Endothelial cell of umbilical vein (primary cell): ENCODE measurements at regions not wholly inside any gene's neighbourhood (a gene's known extent, or its start where the extent isn't known, plus 50 kb on each side); places are given as distances from the start of the nearest gene placed in this dataset.

Experiments
- BruUV-seq: library from RNA; stranded (reverse); fragments of 400-500 nt; replicated peaks from 2 replicates; lab custom pipeline; 2021; lab: Mats Ljungman, UMichigan
- CTCF ChIA-PET: fragments of 300-600, 350-600 bp; sonication (Branson Sonifier 250); formaldehyde crosslinking; loops from one replicate; lab custom pipeline; 2021; ENCODE audit warnings: antibody characterized with exemption, inconsistent platforms; lab: Charles Lee
- POLR2A ChIA-PET: fragments of 300-600, 350-600 bp; sonication (Branson Sonifier 250); formaldehyde crosslinking; loops from one replicate; lab custom pipeline; 2021; ENCODE audit warnings: antibody characterized with exemption, inconsistent platforms; lab: Charles Lee
- DNase-seq: peaks from one replicate; pipeline ENCODE4 v3.0.0-alpha.2; 2011; ENCODE audit warnings: low read depth, low spot score
- FAIRE-seq: peaks from 2 replicates; lab custom pipeline; 2011; peaks lifted over from hg19 to GRCh38; lab: Jason Lieb, UNC
- H2AFZ ChIP-seq: 2 replicates; pipeline ENCODE4 v1.6.0; 2012; ENCODE audit warnings: low read depth, low read length, control low read depth, inconsistent platforms
- H3K27ac ChIP-seq: 2 replicates; pipeline ENCODE4 v1.5.1; 2011; ENCODE audit warnings: low read depth, mild to moderate bottlenecking, control low read depth, low read length, moderate library complexity; ENCODE audit not compliant: insufficient read depth
- H3K27me3 ChIP-seq, 2 experiments: 2 replicates each; pipeline versions ENCODE4 v1.6.0 to v1.6.1; 2011; ENCODE audit warnings: low read length in 2 of 2, mixed read lengths in 1 of 2; ENCODE audit not compliant: control insufficient read depth in 2 of 2, insufficient read depth in 2 of 2
- H3K36me3 ChIP-seq, 2 experiments: 2 replicates in 1 of 2; 3 replicates in 1 of 2; pipeline ENCODE4 v1.5.1; 2011; ENCODE audit warnings: low read length in 2 of 2, mild to moderate bottlenecking in 1 of 2, moderate library complexity in 1 of 2; ENCODE audit not compliant: control insufficient read depth in 2 of 2, insufficient read depth in 2 of 2; ENCODE audit errors: extremely low read depth in 1 of 2
- H3K4me1 ChIP-seq: 3 replicates; pipeline ENCODE4 v1.5.1; 2011; ENCODE audit warnings: mild to moderate bottlenecking, low read length; ENCODE audit not compliant: control insufficient read depth, insufficient read depth; ENCODE audit errors: extremely low read depth
- H3K4me2 ChIP-seq: 2 replicates; pipeline ENCODE4 v1.6.1; 2011; ENCODE audit warnings: low read length, control low read depth, mixed read lengths; ENCODE audit not compliant: insufficient read depth
- H3K4me3 ChIP-seq, 3 experiments: fragments of 200-600 bp in 1 of 3; sonication (generic), shearing (Covaris generic) in 1 of 3; replicated peaks in 1 of 3; 2 replicates each; pipeline ENCODE4 v1.5.1; 2011 to 2016; ENCODE audit warnings: control low read depth in 3 of 3, low read length in 3 of 3, mild to moderate bottlenecking in 2 of 3, inconsistent platforms in 1 of 3, low read depth in 1 of 3, moderate library complexity in 1 of 3; ENCODE audit not compliant: insufficient read depth in 1 of 3
- H3K79me2 ChIP-seq: 2 replicates; pipeline ENCODE4 v1.6.0; 2012; ENCODE audit warnings: low read length, inconsistent platforms; ENCODE audit not compliant: control insufficient read depth, insufficient read depth
- H3K9ac ChIP-seq: replicated peaks from 2 replicates; pipeline ENCODE3; 2011; ENCODE audit warnings: low read length, control low read depth; ENCODE audit not compliant: insufficient read depth; ENCODE audit errors: extremely low read depth
- H3K9me1 ChIP-seq: replicated peaks from 3 replicates; pipeline ENCODE4 v1.6.0; 2011; ENCODE audit warnings: mild to moderate bottlenecking, low read length; ENCODE audit not compliant: control insufficient read depth, insufficient read depth; ENCODE audit errors: extremely low read depth
- H3K9me3 ChIP-seq: replicated peaks from 2 replicates; pipeline ENCODE4 v1.5.1; 2012; ENCODE audit warnings: low read length, inconsistent platforms; ENCODE audit not compliant: control insufficient read depth, insufficient read depth
- H4K20me1 ChIP-seq: replicated peaks from 2 replicates; pipeline ENCODE3; 2011; ENCODE audit warnings: mild to moderate bottlenecking, low read length; ENCODE audit not compliant: control insufficient read depth, insufficient read depth; ENCODE audit errors: extremely low read depth
- CTCF ChIP-seq, 2 donors: IDR thresholded peaks; 1 replicate in 1 of 2; 2 replicates in 1 of 2; pipeline ENCODE4 v1.5.1; 2011; ENCODE audit warnings: low read length in 2 of 2, mild to moderate bottlenecking in 2 of 2, moderate library complexity in 2 of 2, control low read depth in 1 of 2, inconsistent platforms in 1 of 2, low read depth in 1 of 2; ENCODE audit not compliant: insufficient read depth in 1 of 2; ENCODE audit errors: extremely low read depth in 1 of 2
- EZH2 ChIP-seq: IDR thresholded peaks from 2 replicates; pipeline ENCODE4 v1.6.1; 2012; ENCODE audit warnings: borderline replicate concordance, low read depth, mild to moderate bottlenecking, moderate library complexity, low read length, inconsistent platforms; ENCODE audit not compliant: severe bottlenecking
- FOS ChIP-seq: IDR thresholded peaks from 2 replicates; pipeline ENCODE4 v1.6.1; 2011; ENCODE audit warnings: mild to moderate bottlenecking, low read length, moderate library complexity, borderline replicate concordance; ENCODE audit not compliant: insufficient read depth
- GATA2 ChIP-seq: IDR thresholded peaks from 2 replicates; pipeline ENCODE4 v1.7.0; 2011; ENCODE audit warnings: low read depth, mild to moderate bottlenecking, moderate library complexity, mixed read lengths, low read length; ENCODE audit not compliant: insufficient read length, insufficient read depth
- JUN ChIP-seq: IDR thresholded peaks from 2 replicates; pipeline ENCODE4 v1.6.1; 2011; ENCODE audit warnings: borderline replicate concordance, low read depth; ENCODE audit not compliant: insufficient read length, insufficient read depth
- MAX ChIP-seq: IDR thresholded peaks from 2 replicates; pipeline ENCODE4 v1.6.1; 2011; ENCODE audit not compliant: insufficient read depth, insufficient read length
- MYC ChIP-seq: IDR thresholded peaks from one replicate; pipeline ENCODE4 v1.6.1; 2011; ENCODE audit warnings: mild to moderate bottlenecking, low read depth, low read length
- POLR2A ChIP-seq: IDR thresholded peaks from 2 replicates; pipeline ENCODE4 v1.6.1; 2012; ENCODE audit warnings: low read depth, mild to moderate bottlenecking, control low read depth, low read length
- POLR2AphosphoS5 ChIP-seq: IDR thresholded peaks from 2 replicates; pipeline ENCODE4 v1.6.1; 2012; ENCODE audit warnings: low read depth, mild to moderate bottlenecking, control low read depth, low read length, moderate library complexity; ENCODE audit not compliant: insufficient read depth
- dilution Hi-C: fragments of 300-500 bp; cut with MboI; formaldehyde crosslinking; loops from one replicate; pipeline ENCODE4 v1.15.0; 2019; ENCODE audit warnings: low sequenced_read_pairs; ENCODE audit not compliant: extremely low pct_ligation_motif_present
- intact Hi-C: fragments of 100-400 bp; cut with micrococcal nuclease; formaldehyde crosslinking; loops from one replicate; pipeline ENCODE4 v1.10.0; 2022

GRCh38 chr7:24483804-24484203, 89.4 kb upstream of the PALS2 start:
- CTCF ChIA-PET: no interaction called here

GRCh38 chr7:24492576-24492975, 80.7 kb upstream of the PALS2 start:
- H3K4me1 ChIP-seq: no peaks in the 10 kb centered on the region
- H3K27me3 ChIP-seq: peaks cover 0 to 6% of the 10 kb centered on the region in 2 experiments
- DNase-seq (no peak), FAIRE-seq (no peak)
- TF ChIP-seq JUN (no peak), POLR2A (no peak), MAX (no peak), MYC (no peak), EZH2 (no peak), FOS (no peak), POLR2AphosphoS5 (no peak), GATA2 (no peak), CTCF (IDR thresholded peaks at IDR 0.05; ENCODE audit: extremely low read depth in 1 of 2, insufficient read depth in 1 of 2, low read depth in 1 of 2, low read length in 2 of 2) (no peak)
- no peak overlapping the region for H3K4me3 ChIP-seq
- no peaks in the 10 kb centered on the region for H3K9me3 ChIP-seq
- no peak overlapping the region for H3K9ac ChIP-seq
- intact Hi-C loops (no loop called here), dilution Hi-C loops (no loop called here)
- H3K9me1 ChIP-seq: no peaks in the 10 kb centered on the region
- POLR2A ChIA-PET: no interaction called here
- H3K79me2 ChIP-seq: no peaks in the 10 kb centered on the region
- H3K27ac ChIP-seq: no peak overlapping the region
- H4K20me1 ChIP-seq: no peaks in the 10 kb centered on the region
- no TSS peak for BruUV-seq
- H3K36me3 ChIP-seq: no peaks in the 10 kb centered on the region
- no peak overlapping the region for H2AFZ ChIP-seq
- CTCF ChIA-PET: interaction anchor here (1.1 kb wide), 1 partner anchor 15 kb away, joined by 3 read pairs; no protein-coding TSS in a partner anchor
- no peak overlapping the region for H3K4me2 ChIP-seq

More at GRCh38 chr7:24483804-24484203, 89.4 kb upstream of the PALS2 start:
- POLR2A ChIA-PET: no interaction called here
- Histone ChIP-seq H4K20me1 (no peaks in the 10 kb centered on the region), H2AFZ (no peak overlapping the region), H3K4me1 (no peaks in the 10 kb centered on the region), H3K27ac (no peak overlapping the region), H3K36me3 (no peaks in the 10 kb centered on the region), H3K9ac (no peak overlapping the region), H3K9me3 (no peaks in the 10 kb centered on the region), H3K27me3 (no peaks in the 10 kb centered on the region), H3K4me3 (no peak overlapping the region), H3K4me2 (no peak overlapping the region), H3K79me2 (no peaks in the 10 kb centered on the region), H3K9me1 (no peaks in the 10 kb centered on the region)
- DNase-seq (no peak), FAIRE-seq (no peak)
- no TSS peak for BruUV-seq
- TF ChIP-seq MAX: no peak
- TF ChIP-seq GATA2: no peak
- intact Hi-C loops: no loop called here
- dilution Hi-C loops: no loop called here
